HG03045 (cell line): ENCODE measurements at regions not wholly inside any gene's neighbourhood (a gene's known extent, or its start where the extent isn't known, plus 50 kb on each side); places are given as distances from the start of the nearest gene placed in this dataset.
A peak's percentile ranks its signal among the peaks of the same experiment; 100 is the strongest.
"Not testable (repeated sequence)": the region's sequence is repeated elsewhere in the genome, so short reads cannot be mapped to it uniquely, and the experiment has no call there.

ENCODE experiments used
- ATAC-seq: cut with Tn5 transposase; IDR thresholded peaks from one replicate; pipeline ENCODE4 v1.9.1; 2021; ENCODE audit warnings: mild to moderate bottlenecking, moderate library complexity; ENCODE audit not compliant: unreplicated experiment

- ATAC-seq: not testable (repeated sequence)
Observed at GRCh38 chr4:68720723-68721122, 50.3 kb upstream of the UGT2B15 start.

- ATAC-seq: no peak
Observed at GRCh38 chr4:68724426-68724825, 54.0 kb upstream of the UGT2B15 start.

GRCh38 chr4:68724922-68725321 lies 54.5 kb upstream of the UGT2B15 start:
- no peak for ATAC-seq

- peak; percentile 55 for ATAC-seq
Observed at GRCh38 chr4:68732653-68733466, 62.4 kb upstream of the UGT2B15 start.

- ATAC-seq: no peak
Observed at GRCh38 chr4:68734095-68734494, 63.6 kb upstream of the UGT2B15 start.

GRCh38 chr4:68735106-68735505 lies 64.7 kb upstream of the UGT2B15 start:
- ATAC-seq: no peak

GRCh38 chr4:68736813-68737212 lies 66.4 kb upstream of the UGT2B15 start:
- no peak for ATAC-seq

GRCh38 chr4:68738036-68738435 lies 67.6 kb upstream of the UGT2B15 start:
- no peak for ATAC-seq

- ATAC-seq: no peak
Observed at GRCh38 chr4:68744368-68744767, 71.4 kb upstream of the UGT2B10 start.

- no peak for ATAC-seq
Observed at GRCh38 chr4:68748181-68748991, 67.4 kb upstream of the UGT2B10 start.

DNA sequence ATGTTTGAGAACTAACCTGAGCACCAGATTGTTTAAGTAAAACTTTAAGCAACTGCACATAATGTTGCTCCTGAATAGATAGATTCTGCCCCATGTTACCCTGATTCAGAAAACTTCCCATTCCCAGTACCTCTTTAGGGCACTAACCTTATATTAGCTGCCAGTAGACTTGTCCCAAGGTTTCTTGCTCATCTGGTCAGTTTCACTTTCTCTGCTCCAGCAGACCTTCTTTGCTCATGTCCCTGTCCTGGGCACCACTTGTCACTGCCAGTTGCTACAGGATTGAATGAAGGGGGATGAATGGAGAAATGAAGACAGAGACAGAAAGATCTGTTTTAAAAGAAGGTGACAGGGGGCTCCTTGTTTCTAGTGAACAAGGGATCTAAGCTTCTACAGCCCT lies 65.2 kb upstream of the UGT2B10 start:
- ATAC-seq: no peak

GRCh38 chr4:68751138-68751537 lies 64.7 kb upstream of the UGT2B10 start:
- ATAC-seq: no peak

- no peak for ATAC-seq
Observed at GRCh38 chr4:68765876-68766275, 49.9 kb upstream of the UGT2B10 start.
